Activated CD4-positive, alpha-beta memory T cell treated with anti-CD3 and anti-CD28 coated beads for 36 hours (primary cell): ENCODE measurements at regions not wholly inside any gene's neighbourhood (a gene's known extent, or its start where the extent isn't known, plus 50 kb on each side); places are given as distances from the start of the nearest gene placed in this dataset.
"Not testable (repeated sequence)": the region's sequence is repeated elsewhere in the genome, so short reads cannot be mapped to it uniquely, and the experiment has no call there.

ENCODE experiments used
- CTCF ChIA-PET: fragments of 350-600 bp; sonication (Branson Sonifier 250); formaldehyde crosslinking; loops from one replicate; lab custom pipeline; 2021; ENCODE audit warnings: antibody characterized with exemption, inconsistent platforms; lab: Charles Lee
- POLR2A ChIA-PET: fragments of 350-600 bp; sonication (Branson Sonifier 250); formaldehyde crosslinking; loops from one replicate; lab custom pipeline; 2021; ENCODE audit warnings: antibody characterized with exemption; lab: Charles Lee
- DNase-seq: peaks from one replicate; pipeline ENCODE4 v3.0.0-alpha.2; 2020
- H3K27ac Mint-ChIP-seq: one replicate; pipeline ENCODE4 v1.8.0; 2021; ENCODE audit warnings: mixed read lengths
- H3K27me3 Mint-ChIP-seq: one replicate; pipeline ENCODE4 v1.8.0; 2021; ENCODE audit warnings: mixed read lengths
- H3K36me3 Mint-ChIP-seq: one replicate; pipeline ENCODE4 v1.8.0; 2021; ENCODE audit warnings: mixed read lengths
- H3K4me1 Mint-ChIP-seq: one replicate; pipeline ENCODE4 v1.8.0; 2021; ENCODE audit warnings: low read depth, mixed read lengths
- H3K4me3 Mint-ChIP-seq: one replicate; pipeline ENCODE4 v1.8.0; 2021; ENCODE audit warnings: mild to moderate bottlenecking, mixed read lengths
- H3K9me3 Mint-ChIP-seq: one replicate; pipeline ENCODE4 v1.8.0; 2021; ENCODE audit warnings: mixed read lengths
- intact Hi-C: fragments of 100-400 bp; cut with micrococcal nuclease; formaldehyde crosslinking; loops from one replicate; pipeline ENCODE4 v1.15.1; 2023

GRCh38 chr1:79702336-79702999 lies 695.9 kb upstream of the ADGRL4 start:
- H3K4me3 Mint-ChIP-seq, POLR2A ChIA-PET, DNase-seq, H3K36me3 Mint-ChIP-seq, intact Hi-C loops, H3K4me1 Mint-ChIP-seq, CTCF ChIA-PET, H3K27me3 Mint-ChIP-seq, H3K27ac Mint-ChIP-seq: not testable (repeated sequence)
- peaks cover 10% of the 10 kb centered on the region for H3K9me3 Mint-ChIP-seq

- ChIA-PET POLR2A (no interaction called here), CTCF (no interaction called here)
- no peak overlapping the region for H3K27ac Mint-ChIP-seq
- no peak for DNase-seq
- H3K9me3 Mint-ChIP-seq = peaks cover 2% of the 10 kb centered on the region
- H3K36me3 Mint-ChIP-seq = no peaks in the 10 kb centered on the region
- H3K27me3 Mint-ChIP-seq = no peaks in the 10 kb centered on the region
- no peak overlapping the region for H3K4me3 Mint-ChIP-seq
- intact Hi-C loops = no loop called here
- no peaks in the 10 kb centered on the region for H3K4me1 Mint-ChIP-seq
Observed at GRCh38 chr1:79695138-79695537, 688.6 kb upstream of the ADGRL4 start.

GRCh38 chr1:79694241-79694640 lies 687.7 kb upstream of the ADGRL4 start:
- Mint-ChIP-seq H3K36me3 (no peaks in the 10 kb centered on the region), H3K4me1 (no peaks in the 10 kb centered on the region), H3K9me3 (no peaks in the 10 kb centered on the region), H3K27me3 (no peaks in the 10 kb centered on the region), H3K27ac (no peak overlapping the region), H3K4me3 (no peak overlapping the region)
- POLR2A ChIA-PET = no interaction called here
- DNase-seq = no peak
- intact Hi-C loops = no loop called here
- CTCF ChIA-PET = no interaction called here

- H3K27ac Mint-ChIP-seq = no peak overlapping the region
Observed at GRCh38 chr1:79693441-79694114, 687.0 kb upstream of the ADGRL4 start.

GRCh38 chr1:79692519-79692918 lies 686.0 kb upstream of the ADGRL4 start:
- no peaks in the 10 kb centered on the region for H3K4me1 Mint-ChIP-seq
- POLR2A ChIA-PET = no interaction called here

More at GRCh38 chr1:79693441-79694114, 687.0 kb upstream of the ADGRL4 start:
- no peak for DNase-seq
- no peak overlapping the region for H3K4me3 Mint-ChIP-seq
- H3K27me3 Mint-ChIP-seq = no peaks in the 10 kb centered on the region
- no peaks in the 10 kb centered on the region for H3K36me3 Mint-ChIP-seq
- ChIA-PET POLR2A (no interaction called here), CTCF (no interaction called here)
- intact Hi-C loops = no loop called here
- no peaks in the 10 kb centered on the region for H3K4me1 Mint-ChIP-seq
- no peaks in the 10 kb centered on the region for H3K9me3 Mint-ChIP-seq

GRCh38 chr1:79688932-79689331 lies 682.4 kb upstream of the ADGRL4 start:
- Mint-ChIP-seq H3K4me1 (no peaks in the 10 kb centered on the region), H3K27me3 (no peaks in the 10 kb centered on the region), H3K36me3 (no peaks in the 10 kb centered on the region), H3K27ac (no peak overlapping the region), H3K4me3 (no peak overlapping the region), H3K9me3 (peaks cover 10% of the 10 kb centered on the region)
- no peak for DNase-seq
- intact Hi-C loops = no loop called here
- CTCF ChIA-PET = no interaction called here
- POLR2A ChIA-PET = no interaction called here

More at GRCh38 chr1:79692519-79692918, 686.0 kb upstream of the ADGRL4 start:
- no peak for DNase-seq
- intact Hi-C loops = no loop called here
- Mint-ChIP-seq H3K27me3 (no peaks in the 10 kb centered on the region), H3K36me3 (no peaks in the 10 kb centered on the region), H3K9me3 (no peaks in the 10 kb centered on the region), H3K4me3 (no peak overlapping the region), H3K27ac (no peak overlapping the region)
- CTCF ChIA-PET = no interaction called here

- intact Hi-C loops = no loop called here
- DNase-seq = no peak
- H3K4me1 Mint-ChIP-seq = no peaks in the 10 kb centered on the region
- peaks cover 30% of the 10 kb centered on the region for H3K9me3 Mint-ChIP-seq
- ChIA-PET POLR2A (no interaction called here), CTCF (no interaction called here)
- H3K27ac Mint-ChIP-seq = no peak overlapping the region
- H3K4me3 Mint-ChIP-seq = no peak overlapping the region
- H3K36me3 Mint-ChIP-seq = no peaks in the 10 kb centered on the region
- H3K27me3 Mint-ChIP-seq = no peaks in the 10 kb centered on the region
Observed at GRCh38 chr1:79683420-79683819, 676.9 kb upstream of the ADGRL4 start.

GRCh38 chr1:79682478-79682877 lies 675.9 kb upstream of the ADGRL4 start:
- peaks cover 30% of the 10 kb centered on the region for H3K9me3 Mint-ChIP-seq
- ChIA-PET POLR2A (no interaction called here), CTCF (no interaction called here)
- no peaks in the 10 kb centered on the region for H3K36me3 Mint-ChIP-seq
- intact Hi-C loops = no loop called here
- DNase-seq = no peak
- H3K27ac Mint-ChIP-seq = no peak overlapping the region
- no peaks in the 10 kb centered on the region for H3K4me1 Mint-ChIP-seq
- H3K27me3 Mint-ChIP-seq = no peaks in the 10 kb centered on the region
- H3K4me3 Mint-ChIP-seq = no peak overlapping the region

- no peaks in the 10 kb centered on the region for H3K36me3 Mint-ChIP-seq
- intact Hi-C loops = no loop called here
- H3K9me3 Mint-ChIP-seq = peaks cover 28% of the 10 kb centered on the region
- H3K4me3 Mint-ChIP-seq = no peak overlapping the region
- ChIA-PET CTCF (no interaction called here), POLR2A (no interaction called here)
- H3K4me1 Mint-ChIP-seq = no peaks in the 10 kb centered on the region
- H3K27me3 Mint-ChIP-seq = no peaks in the 10 kb centered on the region
- DNase-seq = no peak
- H3K27ac Mint-ChIP-seq = no peak overlapping the region
Observed at GRCh38 chr1:79681382-79681781, 674.9 kb upstream of the ADGRL4 start.

GRCh38 chr1:79679916-79680315 lies 673.4 kb upstream of the ADGRL4 start:
- ChIA-PET CTCF (no interaction called here), POLR2A (no interaction called here)
- intact Hi-C loops = no loop called here
- H3K36me3 Mint-ChIP-seq = no peaks in the 10 kb centered on the region
- no peak for DNase-seq
- no peak overlapping the region for H3K4me3 Mint-ChIP-seq
- H3K27me3 Mint-ChIP-seq = no peaks in the 10 kb centered on the region
- H3K4me1 Mint-ChIP-seq = no peaks in the 10 kb centered on the region
- peaks cover 32% of the 10 kb centered on the region for H3K9me3 Mint-ChIP-seq
- no peak overlapping the region for H3K27ac Mint-ChIP-seq

- no peaks in the 10 kb centered on the region for H3K27me3 Mint-ChIP-seq
- no peaks in the 10 kb centered on the region for H3K4me1 Mint-ChIP-seq
- H3K36me3 Mint-ChIP-seq = no peaks in the 10 kb centered on the region
- ChIA-PET POLR2A (no interaction called here), CTCF (no interaction called here)
- no peak overlapping the region for H3K27ac Mint-ChIP-seq
- DNase-seq = no peak
- peaks cover 3% of the 10 kb centered on the region for H3K9me3 Mint-ChIP-seq
- intact Hi-C loops = no loop called here
- no peak overlapping the region for H3K4me3 Mint-ChIP-seq
Observed at GRCh38 chr1:79667848-79668696, 661.5 kb upstream of the ADGRL4 start.

- no peak for DNase-seq
- Mint-ChIP-seq H3K4me3 (no peak overlapping the region), H3K9me3 (peaks cover 3% of the 10 kb centered on the region), H3K4me1 (no peaks in the 10 kb centered on the region), H3K36me3 (no peaks in the 10 kb centered on the region), H3K27ac (no peak overlapping the region), H3K27me3 (no peaks in the 10 kb centered on the region)
- ChIA-PET POLR2A (no interaction called here), CTCF (no interaction called here)
- intact Hi-C loops = no loop called here
Observed at GRCh38 chr1:79667166-79667565, 660.6 kb upstream of the ADGRL4 start.
